Neutrophil (primary cell): ENCODE measurements at regions not wholly inside any gene's neighbourhood (a gene's known extent, or its start where the extent isn't known, plus 50 kb on each side); places are given as distances from the start of the nearest gene placed in this dataset.
"Not testable (repeated sequence)": the region's sequence is repeated elsewhere in the genome, so short reads cannot be mapped to it uniquely, and the experiment has no call there.

Experiments
- H3K27ac ChIP-seq: fragments of 200-600 bp; sonication (generic); 2 replicates; pipeline ENCODE4 v1.5.1; 2016; ENCODE audit warnings: mild to moderate bottlenecking, moderate library complexity
- H3K27me3 ChIP-seq: fragments of 200-600 bp; sonication (generic); 2 replicates; pipeline ENCODE4 v1.6.0; 2016; ENCODE audit warnings: mild to moderate bottlenecking
- H3K36me3 ChIP-seq: fragments of 200-600 bp; sonication (generic); 2 replicates; pipeline ENCODE4 v1.5.1; 2017
- H3K4me1 ChIP-seq, 2 experiments: fragments of 200-600 bp in 1 of 2; sonication (generic) in 1 of 2; 1 replicate in 1 of 2; 2 replicates in 1 of 2; pipeline versions ENCODE4 v1.5.1 to v1.6.1; 2013 to 2016; ENCODE audit warnings: low read depth in 1 of 2, low read length in 1 of 2, mild to moderate bottlenecking in 1 of 2, moderate library complexity in 1 of 2; ENCODE audit not compliant: control insufficient read depth in 1 of 2, insufficient read depth in 1 of 2
- H3K4me3 ChIP-seq, 2 experiments: fragments of 200-600 bp in 1 of 2; sonication (generic) in 1 of 2; 1 replicate in 1 of 2; 2 replicates in 1 of 2; pipeline ENCODE4 v1.5.1; 2013 to 2016; ENCODE audit warnings: low read depth in 1 of 2, low read length in 1 of 2, mild to moderate bottlenecking in 1 of 2, moderate library complexity in 1 of 2
- H3K9me3 ChIP-seq: fragments of 200-600 bp; sonication (generic); 2 replicates; pipeline ENCODE4 v1.5.1; 2016
- CTCF ChIP-seq: fragments of 200-600 bp; sonication (generic); IDR thresholded peaks from 2 replicates; pipeline ENCODE4 v1.5.1; 2016; ENCODE audit warnings: antibody characterized with exemption

- Histone ChIP-seq H3K27ac (no peak overlapping the region), H3K9me3 (no peaks in the 10 kb centered on the region), H3K4me3 (no peak overlapping the region), H3K27me3 (no peaks in the 10 kb centered on the region), H3K36me3 (no peaks in the 10 kb centered on the region), H3K4me1 (no peaks in the 10 kb centered on the region)
- no peak for TF ChIP-seq CTCF
These were observed 68.9 kb downstream of the CYP26B1 start for GRCh38 chr2:72078773-72079172.

- Histone ChIP-seq H3K36me3 (no peaks in the 10 kb centered on the region), H3K4me1 (no peaks in the 10 kb centered on the region), H3K27me3 (no peaks in the 10 kb centered on the region), H3K9me3 (no peaks in the 10 kb centered on the region), H3K27ac (no peak overlapping the region), H3K4me3 (no peak overlapping the region)
- no peak for TF ChIP-seq CTCF
These were observed 69.9 kb downstream of the CYP26B1 start for GRCh38 chr2:72077702-72078169.

- not testable (repeated sequence) for H3K9me3 ChIP-seq, H3K4me1 ChIP-seq, H3K27ac ChIP-seq, H3K4me3 ChIP-seq, H3K27me3 ChIP-seq, H3K36me3 ChIP-seq
These were observed 74.3 kb downstream of the CYP26B1 start for GRCh38 chr2:72073373-72073772.

- not testable (repeated sequence) for H3K4me3 ChIP-seq, H3K27me3 ChIP-seq, H3K4me1 ChIP-seq, H3K9me3 ChIP-seq, H3K27ac ChIP-seq, H3K36me3 ChIP-seq
These were observed 83.5 kb downstream of the CYP26B1 start for GRCh38 chr2:72064197-72064596.

GRCh38 chr2:72062336-72062735 is 85.3 kb downstream of the CYP26B1 start:
- TF ChIP-seq CTCF, result no peak
- H3K4me3 ChIP-seq, result no peak overlapping the region
- no peaks in the 10 kb centered on the region for H3K36me3 ChIP-seq
- H3K9me3 ChIP-seq, result no peaks in the 10 kb centered on the region
- H3K4me1 ChIP-seq, result no peaks in the 10 kb centered on the region
- no peak overlapping the region for H3K27ac ChIP-seq
- H3K27me3 ChIP-seq, result no peaks in the 10 kb centered on the region

- Histone ChIP-seq H3K36me3 (no peaks in the 10 kb centered on the region), H3K9me3 (no peaks in the 10 kb centered on the region), H3K27me3 (no peaks in the 10 kb centered on the region), H3K4me1 (no peaks in the 10 kb centered on the region), H3K27ac (no peak overlapping the region), H3K4me3 (no peak overlapping the region)
- TF ChIP-seq CTCF, result no peak
These were observed 90.4 kb downstream of the CYP26B1 start for GRCh38 chr2:72057308-72057707.

GRCh38 chr2:72051971-72052505 is 95.6 kb downstream of the CYP26B1 start:
- Histone ChIP-seq H3K36me3 (no peaks in the 10 kb centered on the region), H3K4me1 (no peaks in the 10 kb centered on the region), H3K9me3 (no peaks in the 10 kb centered on the region), H3K27me3 (no peaks in the 10 kb centered on the region), H3K4me3 (no peak overlapping the region), H3K27ac (no peak overlapping the region)
- no peak for TF ChIP-seq CTCF
